ENCODE measurements at regions not wholly inside any gene's neighbourhood (a gene's known extent, or its start where the extent isn't known, plus 50 kb on each side); places are given as distances from the start of the nearest gene placed in this dataset.

GRCh38 chr3:30288830-30289229 is 317.6 kb upstream of the TGFBR2 start:
- no peaks in the 10 kb centered on the region for H3K27me3 ChIP-seq (replicated peaks in 1 of 4; ENCODE audit: control insufficient read depth in 3 of 4, extremely low read depth in 1 of 4, insufficient read depth in 3 of 4, low read length in 3 of 4)
- H2BK120ac ChIP-seq (replicated peaks; ENCODE audit: low read depth, low read length): no peak overlapping the region
- FAIRE-seq (no peak), DNase-seq (ENCODE audit: low read depth in 1 of 2, low spot score in 2 of 2) (no peak)
- peak overlapping the region; percentile 70; the same call in 1 of the 2 replicates for H2AFZ ChIP-seq (ENCODE audit: low read length)
- no peak overlapping the region for H2BK5ac ChIP-seq (ENCODE audit: low read depth, low read length)
- H4K20me1 ChIP-seq (replicated peaks in 1 of 2; ENCODE audit: control insufficient read depth in 1 of 2, insufficient read depth in 2 of 2, low read length in 2 of 2): no peaks in the 10 kb centered on the region
- no peaks in the 10 kb centered on the region for H3K36me3 ChIP-seq (ENCODE audit: control insufficient read depth in 2 of 4, insufficient read depth in 4 of 4, low read length in 3 of 4)
- CTCF ChIA-PET (ENCODE audit: partially characterized antibody): interaction anchor here (1.9 kb wide), 1 partner anchor 31 kb away, joined by 8 read pairs; no protein-coding TSS in a partner anchor
- no peak overlapping the region for H2BK20ac ChIP-seq (ENCODE audit: low read length)
- H3K14ac ChIP-seq (ENCODE audit: insufficient read length): no peak overlapping the region
- no peak overlapping the region for H4K5ac ChIP-seq (ENCODE audit: insufficient read length, low read depth, low read length)
- peaks cover 0 to 4% (median 0%) of the 10 kb centered on the region in 4 experiments; a peak in 1 of 7 replicates for H3K4me1 ChIP-seq (replicated peaks in 1 of 4; ENCODE audit: control insufficient read depth in 3 of 4, insufficient read depth in 4 of 4, low read length in 3 of 4)
- H2AK5ac ChIP-seq (ENCODE audit: low read depth, low read length): no peak overlapping the region
- no peaks in the 10 kb centered on the region for H3K79me1 ChIP-seq (ENCODE audit: low read depth, low read length)
- H3K4me2 ChIP-seq (ENCODE audit: insufficient read depth in 1 of 2, low read depth in 2 of 2, low read length in 2 of 2): no peak overlapping the region
- no peak overlapping the region for H3K23ac ChIP-seq (ENCODE audit: insufficient read length)
- no peaks in the 10 kb centered on the region for H3K79me2 ChIP-seq (ENCODE audit: control insufficient read depth in 1 of 2, insufficient read depth in 2 of 2, low read length in 2 of 2)
- H3K9me3 ChIP-seq (ENCODE audit: insufficient read depth in 2 of 2, low read depth in 1 of 2, low read length in 1 of 2): no peaks in the 10 kb centered on the region
- no peak overlapping the region for H4K8ac ChIP-seq (ENCODE audit: extremely low read depth, insufficient read depth, low read length)
- H3K56ac ChIP-seq (replicated peaks; ENCODE audit: insufficient read length, low read depth, low read length): no peak overlapping the region
- H2BK15ac ChIP-seq (ENCODE audit: low read length): no peak overlapping the region
- POLR2A ChIA-PET (ENCODE audit: partially characterized antibody): no interaction called here
- no peak overlapping the region for H3K4me3 ChIP-seq (ENCODE audit: extremely low read depth in 1 of 4, insufficient read depth in 2 of 4, low read depth in 3 of 4, low read length in 4 of 4)
- no peak overlapping the region for H3K18ac ChIP-seq (ENCODE audit: extremely low read depth, low read length)
- no peaks in the 10 kb centered on the region for H3K23me2 ChIP-seq (ENCODE audit: low read depth, low read length)
- H4K91ac ChIP-seq (replicated peaks; ENCODE audit: insufficient read length, low read length): no peak overlapping the region
- no peak overlapping the region for H3K9ac ChIP-seq (replicated peaks in 1 of 4; ENCODE audit: extremely low read depth in 1 of 4, low read depth in 3 of 4, low read length in 3 of 4)
- H2BK12ac ChIP-seq (ENCODE audit: low read depth, low read length): no peak overlapping the region
- no peak overlapping the region for H3K27ac ChIP-seq (ENCODE audit: low read depth, low read length)
- H3K4ac ChIP-seq (replicated peaks; ENCODE audit: insufficient read length, low read depth, low read length): no peak overlapping the region
- TF ChIP-seq CTBP2 (IDR thresholded peaks at IDR 0.05; ENCODE audit: borderline replicate concordance, insufficient read depth, insufficient read length, low read length) (no peak), SP4 (IDR thresholded peaks at IDR 0.05; ENCODE audit: low read length) (no peak), POU5F1 (IDR thresholded peaks at IDR 0.05; ENCODE audit: low read depth, low read length) (no peak), BACH1 (IDR thresholded peaks at IDR 0.05; ENCODE audit: low read length) (no peak), SIN3A (conservative IDR thresholded peaks at IDR 0.05 in 1 of 2, IDR thresholded peaks at IDR 0.05 in 1 of 2; ENCODE audit: low read depth in 1 of 2, low read length in 2 of 2) (no peak)
